HFFc6 (cell line): ENCODE measurements at regions not wholly inside any gene's neighbourhood (a gene's known extent, or its start where the extent isn't known, plus 50 kb on each side); places are given as distances from the start of the nearest gene placed in this dataset.
"Not testable (repeated sequence)": the region's sequence is repeated elsewhere in the genome, so short reads cannot be mapped to it uniquely, and the experiment has no call there.

Experiments used
- DNase-seq: peaks from one replicate; pipeline ENCODE4 v3.0.0-alpha.2; 2018
- H3K27ac Mint-ChIP-seq: 2 replicates; pipeline ENCODE4 v1.8.0; 2020; ENCODE audit warnings: mild to moderate bottlenecking, mixed read lengths
- H3K27me3 Mint-ChIP-seq: 2 replicates; pipeline ENCODE4 v1.8.0; 2021; ENCODE audit warnings: mild to moderate bottlenecking, moderate library complexity, mixed read lengths; ENCODE audit not compliant: insufficient read depth
- H3K36me3 Mint-ChIP-seq: 2 replicates; pipeline ENCODE4 v1.8.0; 2021; ENCODE audit warnings: low read depth, mixed read lengths
- H3K4me1 Mint-ChIP-seq: 2 replicates; pipeline ENCODE4 v1.8.0; 2020; ENCODE audit warnings: low read depth, mixed read lengths
- H3K4me3 Mint-ChIP-seq: 2 replicates; pipeline ENCODE4 v1.8.0; 2020; ENCODE audit warnings: mild to moderate bottlenecking, moderate library complexity, mixed read lengths
- H3K9me3 Mint-ChIP-seq: 2 replicates; pipeline ENCODE4 v1.8.0; 2020; ENCODE audit warnings: mild to moderate bottlenecking, mixed read lengths
- CTCF ChIP-seq: fragments of 200-600 bp; sonication (generic); IDR thresholded peaks from 2 replicates; pipeline ENCODE4 v1.5.0; 2021; ENCODE audit warnings: antibody characterized with exemption, mild to moderate bottlenecking

GRCh38 chrX:3541336-3541735, 172.1 kb downstream of the PRKX start:
- Mint-ChIP-seq H3K27ac (no peak overlapping the region), H3K4me3 (no peak overlapping the region), H3K4me1 (peaks cover 11% of the 10 kb centered on the region), H3K9me3 (peaks cover under 1% of the 10 kb centered on the region; the same call in 1 of the 2 replicates), H3K36me3 (peaks cover under 1% of the 10 kb centered on the region), H3K27me3 (no peaks in the 10 kb centered on the region)
- no peak for TF ChIP-seq CTCF
- DNase-seq = no peak

- peaks cover 10% of the 10 kb centered on the region for H3K9me3 Mint-ChIP-seq
- no peak for TF ChIP-seq CTCF
- DNase-seq = no peak
- H3K36me3 Mint-ChIP-seq = peaks cover 8% of the 10 kb centered on the region
- H3K4me3 Mint-ChIP-seq = no peak overlapping the region
- H3K4me1 Mint-ChIP-seq = no peaks in the 10 kb centered on the region
- no peak overlapping the region for H3K27ac Mint-ChIP-seq
- peaks cover 3% of the 10 kb centered on the region; the same call in 1 of the 2 replicates for H3K27me3 Mint-ChIP-seq
These were observed 173.3 kb downstream of the PRKX start for GRCh38 chrX:3540105-3540504.

- Mint-ChIP-seq H3K4me1 (no peaks in the 10 kb centered on the region; the same call in 1 of the 2 replicates), H3K27me3 (peaks cover 3% of the 10 kb centered on the region; the same call in 1 of the 2 replicates), H3K9me3 (peaks cover 13% of the 10 kb centered on the region), H3K27ac (peak overlapping the region; percentile 40; the same call in 1 of the 2 replicates), H3K4me3 (no peak overlapping the region), H3K36me3 (peaks cover 8% of the 10 kb centered on the region)
- DNase-seq = no peak
- no peak for TF ChIP-seq CTCF
These were observed 180.8 kb downstream of the PRKX start for GRCh38 chrX:3532581-3533085.

- H3K36me3 Mint-ChIP-seq = not testable (repeated sequence)
These were observed 182.0 kb downstream of the PRKX start for GRCh38 chrX:3531435-3531834.

GRCh38 chrX:3529466-3530010, 183.1 kb upstream of the MXRA5 start:
- no peak overlapping the region for H3K4me3 Mint-ChIP-seq
- H3K36me3 Mint-ChIP-seq = no peaks in the 10 kb centered on the region
- H3K27me3 Mint-ChIP-seq = no peaks in the 10 kb centered on the region
- H3K27ac Mint-ChIP-seq = no peak overlapping the region
- H3K9me3 Mint-ChIP-seq = no peaks in the 10 kb centered on the region
- DNase-seq = no peak
- TF ChIP-seq CTCF = no peak
- H3K4me1 Mint-ChIP-seq = no peaks in the 10 kb centered on the region; the same call in 1 of the 2 replicates

More at GRCh38 chrX:3531435-3531834, 182.0 kb downstream of the PRKX start:
- not testable (repeated sequence) for H3K4me1 Mint-ChIP-seq, DNase-seq, H3K4me3 Mint-ChIP-seq, H3K27ac Mint-ChIP-seq, H3K27me3 Mint-ChIP-seq
- H3K9me3 Mint-ChIP-seq = peaks cover 13% of the 10 kb centered on the region

- peak; percentile 26 for DNase-seq
- TF ChIP-seq CTCF = no peak
- H3K36me3 Mint-ChIP-seq = no peaks in the 10 kb centered on the region
- peak overlapping the region; percentile 43; the same call in 1 of the 2 replicates for H3K4me3 Mint-ChIP-seq
- H3K27ac Mint-ChIP-seq = no peak overlapping the region
- H3K27me3 Mint-ChIP-seq = no peaks in the 10 kb centered on the region
- H3K4me1 Mint-ChIP-seq = no peaks in the 10 kb centered on the region; the same call in 1 of the 2 replicates
- H3K9me3 Mint-ChIP-seq = no peaks in the 10 kb centered on the region
These were observed 181.4 kb upstream of the MXRA5 start for GRCh38 chrX:3527811-3528210.
